Heart left ventricle (tissue), 13 donors: ENCODE measurements at regions not wholly inside any gene's neighbourhood (a gene's known extent, or its start where the extent isn't known, plus 50 kb on each side); places are given as distances from the start of the nearest gene placed in this dataset.
"Not testable (repeated sequence)": the region's sequence is repeated elsewhere in the genome, so short reads cannot be mapped to it uniquely, and the experiment has no call there.

Source experiments
- POLR2A ChIP-seq, 2 donors: fragments of 450-650 bp; IDR thresholded peaks; one replicate each; pipeline ENCODE4 v1.6.1; 2017; ENCODE audit warnings: antibody characterized with exemption in 2 of 2, mild to moderate bottlenecking in 2 of 2, moderate library complexity in 2 of 2
- TF ChIP-seq, protein P1 (sequence below), 12 donors: fragments of 200-600 bp; sonication (generic) in 4 of 12; IDR thresholded peaks; one replicate each; pipeline versions ENCODE4 v1.5.0 to v1.8.0; 2018 to 2022; ENCODE audit warnings: antibody characterized with exemption in 12 of 12, mild to moderate bottlenecking in 5 of 12
- donor health status: ischemic (EF 13 %, LVEDD 7.1; RV severe dilation, severe dysfunction).
- donor health status: DM: no; HTN: yes; CAD: no.
- donor health status: DM: no; HTN: no; CAD: no.
- donor health status: ischemic (EF 25% LVEDD 6.9; RV normal size, moderate dysfunction).
- donor health status: ischemic (EF 25% LVEDD 5.7; RV mildly dilated, moderate dysfunction).
- donor health status: ischemic (EF 35%, LVEDD 5.7; RV mildly dilated, moderate dysfunction).
- donor health status: nonischemic (EF 11% LVEDD 7.7; RV severe dilation, severe dysfunction).
- donor health status: DM: yes; HTN: yes; CAD: no.
- donor health status: PGD.
- donor health status: ischemic (EF 29% LVEDD 5.4; RV normal size, mild dysfunction).
- donor health status: nonischemic (EF 23%, LVEDD 6.1; RV moderate dilation, normal function).

DNA sequence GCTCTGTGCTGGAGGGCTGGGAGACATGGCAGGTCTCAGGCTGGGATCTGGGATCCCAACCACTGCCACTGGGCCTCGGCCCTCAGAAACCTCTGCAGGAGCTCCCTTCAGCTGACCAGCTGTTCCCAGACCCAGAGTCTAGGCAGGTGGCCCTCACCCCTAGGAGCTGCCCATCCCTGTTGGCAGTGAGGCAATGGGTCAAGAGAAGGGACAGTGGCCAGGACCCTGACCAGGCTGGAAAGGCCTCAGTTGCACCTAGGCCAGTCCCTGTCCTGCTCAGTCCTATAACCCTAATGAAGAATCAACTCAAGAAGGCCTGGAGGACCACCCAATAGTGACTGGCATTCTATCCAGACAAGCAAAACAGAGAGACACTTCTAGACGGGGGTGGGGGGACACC lies 52.4 kb upstream of the POTEH start:
- TF ChIP-seq, protein P1, sequence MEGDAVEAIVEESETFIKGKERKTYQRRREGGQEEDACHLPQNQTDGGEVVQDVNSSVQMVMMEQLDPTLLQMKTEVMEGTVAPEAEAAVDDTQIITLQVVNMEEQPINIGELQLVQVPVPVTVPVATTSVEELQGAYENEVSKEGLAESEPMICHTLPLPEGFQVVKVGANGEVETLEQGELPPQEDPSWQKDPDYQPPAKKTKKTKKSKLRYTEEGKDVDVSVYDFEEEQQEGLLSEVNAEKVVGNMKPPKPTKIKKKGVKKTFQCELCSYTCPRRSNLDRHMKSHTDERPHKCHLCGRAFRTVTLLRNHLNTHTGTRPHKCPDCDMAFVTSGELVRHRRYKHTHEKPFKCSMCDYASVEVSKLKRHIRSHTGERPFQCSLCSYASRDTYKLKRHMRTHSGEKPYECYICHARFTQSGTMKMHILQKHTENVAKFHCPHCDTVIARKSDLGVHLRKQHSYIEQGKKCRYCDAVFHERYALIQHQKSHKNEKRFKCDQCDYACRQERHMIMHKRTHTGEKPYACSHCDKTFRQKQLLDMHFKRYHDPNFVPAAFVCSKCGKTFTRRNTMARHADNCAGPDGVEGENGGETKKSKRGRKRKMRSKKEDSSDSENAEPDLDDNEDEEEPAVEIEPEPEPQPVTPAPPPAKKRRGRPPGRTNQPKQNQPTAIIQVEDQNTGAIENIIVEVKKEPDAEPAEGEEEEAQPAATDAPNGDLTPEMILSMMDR (IDR thresholded peaks at IDR 0.05): not testable (repeated sequence)
- not testable (repeated sequence) for TF ChIP-seq POLR2A (IDR thresholded peaks at IDR 0.05)
